H1 (cell line): ENCODE measurements at regions not wholly inside any gene's neighbourhood (a gene's known extent, or its start where the extent isn't known, plus 50 kb on each side); places are given as distances from the start of the nearest gene placed in this dataset.

Experiments used
- CTCF ChIA-PET: fragments of 300-600 bp; sonication (Branson Sonifier 250); formaldehyde crosslinking; loops from one replicate; lab custom pipeline; 2021; ENCODE audit not compliant: partially characterized antibody; lab: Charles Lee
- POLR2A ChIA-PET: fragments of 300-600 bp; sonication (Branson Sonifier 250); formaldehyde crosslinking; loops from one replicate; lab custom pipeline; 2021; ENCODE audit warnings: inconsistent platforms; ENCODE audit not compliant: partially characterized antibody; lab: Charles Lee
- DNase-seq, 2 experiments: peaks; one replicate each; pipeline versions ENCODE4 v3.0.0 to v3.0.0-alpha.2; 2010 to 2022; ENCODE audit warnings: low spot score in 2 of 2, low read depth in 1 of 2, mixed read lengths in 1 of 2
- FAIRE-seq: peaks from 2 replicates; lab custom pipeline; 2011; peaks lifted over from hg19 to GRCh38; lab: Jason Lieb, UNC
- H2AFZ ChIP-seq: 2 replicates; pipeline ENCODE4 v1.8.1; 2012; ENCODE audit warnings: low read length, inconsistent platforms
- H2AK5ac ChIP-seq: 2 replicates; pipeline ENCODE4 v1.6.1; 2013; ENCODE audit warnings: low read depth, low read length
- H2BK120ac ChIP-seq: replicated peaks from 2 replicates; pipeline ENCODE3; 2013; ENCODE audit warnings: low read depth, low read length, inconsistent platforms
- H2BK12ac ChIP-seq: 2 replicates; pipeline ENCODE4 v1.6.1; 2013; ENCODE audit warnings: low read depth, low read length
- H2BK15ac ChIP-seq: 2 replicates; pipeline ENCODE4 v1.6.1; 2013; ENCODE audit warnings: low read length
- H2BK20ac ChIP-seq: 2 replicates; pipeline ENCODE4 v1.6.1; 2013; ENCODE audit warnings: low read length
- H2BK5ac ChIP-seq: 2 replicates; pipeline ENCODE4 v1.6.1; 2013; ENCODE audit warnings: low read depth, low read length
- H3K14ac ChIP-seq: 2 replicates; pipeline ENCODE4 v1.6.1; 2013; ENCODE audit warnings: inconsistent platforms; ENCODE audit not compliant: insufficient read length
- H3K18ac ChIP-seq: 2 replicates; pipeline ENCODE4 v1.6.1; 2013; ENCODE audit warnings: low read length; ENCODE audit errors: extremely low read depth
- H3K23ac ChIP-seq: 2 replicates; pipeline ENCODE4 v1.6.1; 2013; ENCODE audit warnings: inconsistent platforms; ENCODE audit not compliant: insufficient read length
- H3K23me2 ChIP-seq: 2 replicates; pipeline ENCODE4 v1.6.1; 2013; ENCODE audit warnings: low read depth, low read length
- H3K27ac ChIP-seq: 2 replicates; pipeline ENCODE4 v1.6.1; 2011; ENCODE audit warnings: low read depth, low read length, inconsistent platforms
- H3K27me3 ChIP-seq, 4 experiments: replicated peaks in 1 of 4; 1 replicate in 1 of 4; 2 replicates in 3 of 4; pipeline versions ENCODE4 v1.6.1 to v1.8.1; 2011 to 2013; ENCODE audit warnings: low read length in 3 of 4, mild to moderate bottlenecking in 3 of 4, inconsistent platforms in 2 of 4, mixed read lengths in 2 of 4, moderate library complexity in 1 of 4; ENCODE audit not compliant: control insufficient read depth in 3 of 4, insufficient read depth in 3 of 4; ENCODE audit errors: extremely low read depth in 1 of 4
- H3K36me3 ChIP-seq, 4 experiments: 2 replicates each; pipeline versions ENCODE4 v1.6.1 to v1.8.1; 2011 to 2013; ENCODE audit warnings: mild to moderate bottlenecking in 4 of 4, low read length in 3 of 4, moderate library complexity in 2 of 4, control low read depth in 1 of 4, inconsistent platforms in 1 of 4; ENCODE audit not compliant: insufficient read depth in 4 of 4, control insufficient read depth in 2 of 4
- H3K4ac ChIP-seq: replicated peaks from 2 replicates; pipeline ENCODE3; 2013; ENCODE audit warnings: low read length, low read depth, mixed read lengths, inconsistent platforms; ENCODE audit not compliant: insufficient read length
- H3K4me1 ChIP-seq, 4 experiments: replicated peaks in 1 of 4; 1 replicate in 1 of 4; 2 replicates in 3 of 4; pipeline versions ENCODE4 v1.6.1 to v1.8.1; 2011 to 2013; ENCODE audit warnings: low read length in 3 of 4, inconsistent platforms in 2 of 4, mixed read lengths in 1 of 4; ENCODE audit not compliant: insufficient read depth in 4 of 4, control insufficient read depth in 3 of 4
- H3K4me2 ChIP-seq, 2 experiments: 2 replicates each; pipeline versions ENCODE4 v1.6.1 to v1.8.1; 2011 to 2013; ENCODE audit warnings: low read depth in 2 of 2, low read length in 2 of 2, control low read depth in 1 of 2, inconsistent platforms in 1 of 2, mild to moderate bottlenecking in 1 of 2; ENCODE audit not compliant: insufficient read depth in 1 of 2
- H3K4me3 ChIP-seq, 4 experiments: fragments of 200-600, 300-600 bp in 1 of 4; sonication (generic), shearing (Covaris generic), sonication (Bioruptor Twin) in 1 of 4; 2 replicates each; pipeline versions ENCODE4 v1.5.1 to v1.8.1; 2011 to 2016; ENCODE audit warnings: low read length in 4 of 4, low read depth in 3 of 4, control low read depth in 2 of 4, inconsistent platforms in 2 of 4, mild to moderate bottlenecking in 2 of 4, mixed read lengths in 1 of 4, moderate library complexity in 1 of 4; ENCODE audit not compliant: insufficient read depth in 2 of 4; ENCODE audit errors: extremely low read depth in 1 of 4
- H3K56ac ChIP-seq: replicated peaks from 2 replicates; pipeline ENCODE3; 2013; ENCODE audit warnings: low read depth, mild to moderate bottlenecking, mixed read lengths, low read length, inconsistent platforms; ENCODE audit not compliant: insufficient read length
- H3K79me1 ChIP-seq: 2 replicates; pipeline ENCODE4 v1.6.1; 2013; ENCODE audit warnings: low read depth, low read length, control low read depth
- H3K79me2 ChIP-seq, 2 experiments: 2 replicates each; pipeline versions ENCODE4 v1.6.1 to v1.8.1; 2012 to 2013; ENCODE audit warnings: low read length in 2 of 2, mild to moderate bottlenecking in 2 of 2, inconsistent platforms in 1 of 2; ENCODE audit not compliant: insufficient read depth in 2 of 2, control insufficient read depth in 1 of 2
- H3K9ac ChIP-seq, 4 experiments: replicated peaks in 1 of 4; 1 replicate in 1 of 4; 2 replicates in 3 of 4; pipeline versions ENCODE4 v1.6.1 to v1.8.1; 2011 to 2013; ENCODE audit warnings: low read depth in 3 of 4, low read length in 3 of 4, control low read depth in 2 of 4, mild to moderate bottlenecking in 2 of 4, moderate library complexity in 2 of 4, inconsistent platforms in 1 of 4; ENCODE audit errors: extremely low read depth in 1 of 4
- H3K9me3 ChIP-seq, 2 experiments: 2 replicates each; pipeline versions ENCODE4 v1.6.1 to v1.8.1; 2012 to 2013; ENCODE audit warnings: mild to moderate bottlenecking in 2 of 2, moderate library complexity in 2 of 2, control low read depth in 1 of 2, inconsistent platforms in 1 of 2, low read depth in 1 of 2, low read length in 1 of 2, mixed read lengths in 1 of 2; ENCODE audit not compliant: insufficient read depth in 2 of 2
- H4K20me1 ChIP-seq, 2 experiments: replicated peaks in 1 of 2; 2 replicates each; pipeline versions ENCODE3 to v1.8.1; 2011 to 2013; ENCODE audit warnings: inconsistent platforms in 2 of 2, low read length in 2 of 2, mild to moderate bottlenecking in 1 of 2; ENCODE audit not compliant: insufficient read depth in 2 of 2, control insufficient read depth in 1 of 2
- H4K5ac ChIP-seq: 2 replicates; pipeline ENCODE4 v1.6.1; 2013; ENCODE audit warnings: low read length, low read depth, mixed read lengths, inconsistent platforms; ENCODE audit not compliant: insufficient read length
- H4K8ac ChIP-seq: 2 replicates; pipeline ENCODE4 v1.8.0; 2013; ENCODE audit warnings: mild to moderate bottlenecking, moderate library complexity, low read length, inconsistent platforms; ENCODE audit not compliant: insufficient read depth; ENCODE audit errors: extremely low read depth
- H4K91ac ChIP-seq: replicated peaks from 2 replicates; pipeline ENCODE3; 2013; ENCODE audit warnings: low read length, mixed read lengths, inconsistent platforms; ENCODE audit not compliant: insufficient read length
- MAFK ChIP-seq: IDR thresholded peaks from 2 replicates; pipeline ENCODE4 v1.6.1; 2012; ENCODE audit warnings: low read depth, mild to moderate bottlenecking, improper control_type of control experiment, low read length
- POLR2AphosphoS5 ChIP-seq: IDR thresholded peaks from 2 replicates; pipeline ENCODE4 v1.6.1; 2011; ENCODE audit warnings: low read depth, low read length
- RAD21 ChIP-seq, 2 experiments: IDR thresholded peaks in 1 of 2; conservative IDR thresholded peaks in 1 of 2; 2 replicates each; pipeline ENCODE4 v1.6.1; 2011; ENCODE audit warnings: low read depth in 2 of 2, low read length in 2 of 2, improper control_type of control experiment in 1 of 2, inconsistent platforms in 1 of 2, mild to moderate bottlenecking in 1 of 2, moderate library complexity in 1 of 2
- SIN3A ChIP-seq, 2 experiments: IDR thresholded peaks in 1 of 2; conservative IDR thresholded peaks in 1 of 2; 2 replicates each; pipeline ENCODE4 v1.6.1; 2011 to 2012; ENCODE audit warnings: low read length in 2 of 2, improper control_type of control experiment in 1 of 2, low read depth in 1 of 2, mild to moderate bottlenecking in 1 of 2
- SP1 ChIP-seq: IDR thresholded peaks from 2 replicates; pipeline ENCODE4 v1.6.1; 2011; ENCODE audit warnings: low read depth, low read length
- SUZ12 ChIP-seq: fragments of 200-600 bp; sonication (generic); IDR thresholded peaks from 2 replicates; pipeline ENCODE4 v1.6.1; 2012; ENCODE audit warnings: mild to moderate bottlenecking, inconsistent platforms, low read length, moderate library complexity, mixed read lengths
- TAF7 ChIP-seq: optimal IDR thresholded peaks from 2 replicates; pipeline ENCODE3; 2011; ENCODE audit warnings: low read depth, mild to moderate bottlenecking, inconsistent platforms, low read length, moderate library complexity, borderline replicate concordance
- WGBS, 2 experiments: shearing (Covaris generic) in 1 of 2; methylation state at CpG; one replicate each; pipeline versions ENCODE4 v1.1.6 to v1.1.7; 2013 to 2015; ENCODE audit warnings: low lambda C conversion rate in 2 of 2, mixed read lengths in 2 of 2, inconsistent platforms in 1 of 2, low coverage in 1 of 2, missing lambda C conversion rate in 1 of 2; ENCODE audit not compliant: insufficient replicate concordance in 2 of 2, insufficient coverage in 1 of 2, insufficient read length in 1 of 2; ENCODE audit errors: extremely low coverage in 1 of 2, missing lambda C conversion rate in 1 of 2; 5-methylcytosine and 5-hydroxymethylcytosine counted together
- TF ChIP-seq, protein P1 (sequence below), 3 experiments: IDR thresholded peaks; 1 replicate in 2 of 3; 2 replicates in 1 of 3; pipeline versions ENCODE4 v1.5.1 to v1.6.1; 2011; ENCODE audit warnings: low read length in 3 of 3, mild to moderate bottlenecking in 3 of 3, inconsistent platforms in 2 of 3, low read depth in 1 of 3, moderate library complexity in 1 of 3; ENCODE audit not compliant: insufficient read depth in 1 of 3; ENCODE audit errors: control extremely low read depth in 1 of 3

DNA sequence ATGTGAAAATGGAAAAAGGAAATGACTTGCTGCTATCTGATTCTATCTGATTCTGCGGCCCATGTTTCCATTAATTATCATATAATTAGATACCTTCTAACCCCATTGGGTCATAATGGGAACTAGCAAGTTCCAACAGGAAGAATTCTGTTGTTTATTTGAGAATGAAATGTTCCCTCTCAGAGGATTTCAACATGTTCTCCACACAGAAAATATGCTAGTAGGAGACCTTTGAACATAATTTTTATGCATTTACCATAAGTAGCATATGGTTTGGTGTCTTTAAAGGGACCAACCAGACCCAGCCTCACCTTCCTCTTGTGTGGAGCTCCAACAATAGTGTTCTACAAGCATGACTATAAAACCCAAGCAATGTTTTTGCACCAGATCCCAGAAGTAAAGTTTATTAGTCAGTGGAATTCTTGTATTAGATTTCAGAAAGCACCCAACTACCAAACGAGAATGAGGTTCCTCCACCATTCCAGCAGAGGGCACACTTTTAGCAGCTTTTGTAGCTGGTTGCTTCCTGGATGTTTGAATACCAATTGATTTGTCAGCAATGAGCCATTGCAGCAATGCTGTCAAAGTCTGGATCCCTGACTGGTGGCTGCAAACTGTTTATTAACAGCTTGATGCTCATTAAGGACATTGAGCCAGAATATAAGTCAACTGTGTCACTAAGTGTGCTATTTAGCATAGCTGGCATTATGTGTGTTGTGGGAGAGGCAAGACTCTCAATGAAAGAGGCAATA is 143.6 kb upstream of the GJE1 start:
- Histone ChIP-seq H2BK120ac (no peak overlapping the region), H4K5ac (no peak overlapping the region), H4K8ac (no peak overlapping the region), H2BK12ac (peak overlapping the region; percentile 81), H3K27ac (no peak overlapping the region), H2BK15ac (no peak overlapping the region), H2AFZ (0 out of 2 replicates have a peak overlapping the region, but pooled peaks have one; percentile 63), H3K4me2 (peak overlapping the region in 1 of 2 experiments; percentile 59; a peak in 2 of 4 replicates), H3K23ac (no peak overlapping the region), H3K56ac (no peak overlapping the region), H3K4me1 (peaks cover 0 to 10% (median 3%) of the 10 kb centered on the region in 4 experiments; a peak in 3 of 7 replicates), H3K9ac (no peak overlapping the region), H3K18ac (no peak overlapping the region), H4K20me1 (no peaks in the 10 kb centered on the region), H2BK5ac (no peak overlapping the region; the same call in 1 of the 2 replicates), H3K36me3 (peaks cover 0 to 5% (median 0%) of the 10 kb centered on the region in 4 experiments; a peak in 1 of 8 replicates), H3K23me2 (no peaks in the 10 kb centered on the region), H4K91ac (no peak overlapping the region), H3K9me3 (peaks cover 0 to 6% of the 10 kb centered on the region in 2 experiments; a peak in 2 of 4 replicates), H3K14ac (no peak overlapping the region), H3K4ac (no peak overlapping the region), H3K79me1 (no peaks in the 10 kb centered on the region), H2AK5ac (no peak overlapping the region), H3K4me3 (no peak overlapping the region), H3K27me3 (no peaks in the 10 kb centered on the region), H2BK20ac (no peak overlapping the region; the same call in 1 of the 2 replicates), H3K79me2 (no peaks in the 10 kb centered on the region)
- DNase-seq (peak; percentile 25 to 54), FAIRE-seq (peak; percentile 97)
- POLR2A ChIA-PET, result interaction anchor here (1.3 kb wide), 2 partner anchors 25 to 41 kb away, joined by 4 to 5 read pairs; no protein-coding TSS in a partner anchor
- 50% methylated on average over 2 of the region's 2 CpGs; no CpG with 5 or more reads in 1 of the 2 experiments for WGBS, 2 experiments
- CTCF ChIA-PET, result interaction anchor here (0.7 to 2.7 kb wide), 27 partner anchors 8 to 292 kb away, joined by 3 to 25 read pairs (median 4); no protein-coding TSS in a partner anchor
- TF ChIP-seq TAF7 (no peak), POLR2AphosphoS5 (no peak), RAD21 (IDR thresholded peaks at IDR 0.05 in 1 of 2, conservative IDR thresholded peaks at IDR 0.05 in 1 of 2; ENCODE audit: low read depth in 2 of 2, low read length in 2 of 2) (peak; percentile 90 to 92), SP1 (peak; percentile 17; the same call in 1 of the 2 replicates), SUZ12 (no peak), SIN3A (conservative IDR thresholded peaks at IDR 0.05 in 1 of 2, IDR thresholded peaks at IDR 0.05 in 1 of 2; ENCODE audit: low read depth in 1 of 2, low read length in 2 of 2) (0 out of 4 replicates have a peak, but pooled peaks of 1 of the 2 experiments have one; percentile 40), MAFK (no peak)
- TF ChIP-seq, protein P1, sequence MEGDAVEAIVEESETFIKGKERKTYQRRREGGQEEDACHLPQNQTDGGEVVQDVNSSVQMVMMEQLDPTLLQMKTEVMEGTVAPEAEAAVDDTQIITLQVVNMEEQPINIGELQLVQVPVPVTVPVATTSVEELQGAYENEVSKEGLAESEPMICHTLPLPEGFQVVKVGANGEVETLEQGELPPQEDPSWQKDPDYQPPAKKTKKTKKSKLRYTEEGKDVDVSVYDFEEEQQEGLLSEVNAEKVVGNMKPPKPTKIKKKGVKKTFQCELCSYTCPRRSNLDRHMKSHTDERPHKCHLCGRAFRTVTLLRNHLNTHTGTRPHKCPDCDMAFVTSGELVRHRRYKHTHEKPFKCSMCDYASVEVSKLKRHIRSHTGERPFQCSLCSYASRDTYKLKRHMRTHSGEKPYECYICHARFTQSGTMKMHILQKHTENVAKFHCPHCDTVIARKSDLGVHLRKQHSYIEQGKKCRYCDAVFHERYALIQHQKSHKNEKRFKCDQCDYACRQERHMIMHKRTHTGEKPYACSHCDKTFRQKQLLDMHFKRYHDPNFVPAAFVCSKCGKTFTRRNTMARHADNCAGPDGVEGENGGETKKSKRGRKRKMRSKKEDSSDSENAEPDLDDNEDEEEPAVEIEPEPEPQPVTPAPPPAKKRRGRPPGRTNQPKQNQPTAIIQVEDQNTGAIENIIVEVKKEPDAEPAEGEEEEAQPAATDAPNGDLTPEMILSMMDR (IDR thresholded peaks at IDR 0.05; ENCODE audit: control extremely low read depth in 1 of 3, insufficient read depth in 1 of 3, low read depth in 1 of 3, low read length in 3 of 3), result peak in 2 of 3 experiments; percentile 86; a peak in 3 of 4 replicates
